DND-41 (cell line): ENCODE measurements at regions not wholly inside any gene's neighbourhood (a gene's known extent, or its start where the extent isn't known, plus 50 kb on each side); places are given as distances from the start of the nearest gene placed in this dataset.

Source experiments
- CTCF ChIP-seq: IDR thresholded peaks from 2 replicates; pipeline ENCODE4 v1.5.1; 2012; ENCODE audit warnings: borderline replicate concordance, low read length, moderate library complexity, mild to moderate bottlenecking; ENCODE audit not compliant: poor library complexity, severe bottlenecking; ENCODE audit errors: extremely low read depth
- EZH2 ChIP-seq: IDR thresholded peaks from 3 replicates; pipeline ENCODE4 v1.6.1; 2012; ENCODE audit warnings: borderline replicate concordance, low read depth, mild to moderate bottlenecking, moderate library complexity, low read length, inconsistent platforms; ENCODE audit not compliant: severe bottlenecking

- no peak for TF ChIP-seq CTCF
- no peak for TF ChIP-seq EZH2
Observed at GRCh38 chr7:27359181-27360125, 116.9 kb downstream of the EVX1 start.
